UCSD-AML1 (cell line): ENCODE measurements at regions not wholly inside any gene's neighbourhood (a gene's known extent, or its start where the extent isn't known, plus 50 kb on each side); places are given as distances from the start of the nearest gene placed in this dataset.

Source experiments
- DNase-seq: peaks from one replicate; lab custom pipeline; 2025; ENCODE audit not compliant: unreplicated experiment; lab: John Stamatoyannopoulos, UW

DNA sequence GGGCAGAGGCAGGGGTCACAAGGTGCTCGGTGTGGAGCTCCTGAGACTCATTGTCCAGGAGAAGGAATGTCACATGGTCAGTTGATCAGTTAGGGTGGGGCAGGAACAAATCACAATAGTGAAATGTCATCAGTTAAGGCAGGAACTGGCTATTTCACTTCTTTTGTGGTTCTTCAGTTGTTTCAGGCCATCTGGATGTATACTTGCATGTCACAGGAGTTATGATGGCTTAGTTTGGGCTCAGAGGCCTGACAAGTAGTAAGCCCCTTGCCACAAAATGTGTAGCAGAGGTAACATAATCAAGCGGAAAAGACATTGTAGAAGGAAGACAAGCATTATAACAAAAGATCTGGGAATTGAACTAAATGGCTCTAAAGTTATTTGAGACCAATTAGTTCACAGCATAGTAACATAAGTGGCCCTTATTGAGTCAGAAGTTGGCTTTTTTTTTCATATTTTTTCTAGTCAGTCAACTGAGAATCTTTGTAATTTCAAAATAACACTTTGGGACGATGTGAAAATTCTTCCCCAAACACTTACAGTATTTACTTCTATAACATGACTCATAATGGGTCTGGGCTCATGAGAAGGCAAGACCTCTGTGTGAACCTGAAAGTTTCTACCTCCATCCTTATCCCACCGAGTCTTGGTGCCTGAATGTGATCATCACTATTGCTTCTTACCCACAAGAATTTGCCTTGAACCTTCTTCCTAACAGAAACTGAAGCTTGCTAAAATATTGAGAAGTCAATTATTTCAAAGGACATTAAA is 137.0 kb upstream of the DPT start:
- DNase-seq, result no peak

DNA sequence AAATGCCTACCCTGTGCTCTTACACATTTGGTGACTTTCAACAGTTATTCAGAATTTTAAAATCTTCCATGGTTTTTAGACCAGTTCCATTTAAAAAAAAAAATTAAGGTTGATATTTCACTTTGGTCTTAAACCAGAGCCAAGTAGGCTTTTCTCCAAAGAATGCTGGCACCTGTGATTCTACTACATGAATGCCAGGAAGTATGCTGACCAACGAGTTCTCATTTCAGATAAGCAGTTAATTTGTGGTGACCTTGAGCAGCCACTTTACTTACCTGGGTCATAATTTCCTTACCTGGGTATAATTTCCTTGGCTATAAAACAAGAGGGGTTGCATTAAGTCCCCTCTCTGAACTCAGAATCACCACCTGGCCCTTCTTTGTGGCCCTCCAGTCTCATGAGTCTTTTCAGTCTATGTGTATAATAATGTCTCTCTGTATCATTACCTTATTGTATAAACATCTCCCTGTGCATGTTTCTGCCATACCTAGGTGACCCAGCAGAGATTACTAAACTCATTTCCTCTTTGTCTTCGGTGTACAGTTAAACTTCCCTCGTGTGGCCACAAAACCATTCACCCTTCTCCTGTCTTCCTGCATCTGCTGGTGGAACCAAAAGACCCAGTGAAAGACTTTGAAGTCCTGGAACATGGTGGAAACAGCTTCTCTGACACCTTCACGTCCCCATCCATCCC is 139.1 kb upstream of the DPT start:
- DNase-seq, result no peak

DNA sequence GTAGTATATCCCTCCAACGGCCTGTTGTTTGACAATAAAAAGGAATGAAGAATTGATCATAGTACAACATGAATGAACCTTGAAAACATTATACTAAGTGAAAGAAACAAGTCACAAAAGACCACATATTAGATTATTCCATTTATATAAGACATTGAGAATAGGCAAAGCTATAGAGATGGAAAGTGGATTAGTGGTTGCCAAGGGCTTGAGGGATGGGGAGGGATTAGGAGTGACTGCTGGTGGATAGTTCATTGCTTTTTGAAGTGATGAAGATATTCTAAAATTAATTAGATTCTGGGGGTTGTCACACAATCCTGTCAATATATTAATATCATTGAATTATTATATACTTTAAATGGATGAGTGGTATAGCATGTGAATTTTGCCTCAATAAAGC is 142.5 kb upstream of the DPT start:
- no peak for DNase-seq

DNA sequence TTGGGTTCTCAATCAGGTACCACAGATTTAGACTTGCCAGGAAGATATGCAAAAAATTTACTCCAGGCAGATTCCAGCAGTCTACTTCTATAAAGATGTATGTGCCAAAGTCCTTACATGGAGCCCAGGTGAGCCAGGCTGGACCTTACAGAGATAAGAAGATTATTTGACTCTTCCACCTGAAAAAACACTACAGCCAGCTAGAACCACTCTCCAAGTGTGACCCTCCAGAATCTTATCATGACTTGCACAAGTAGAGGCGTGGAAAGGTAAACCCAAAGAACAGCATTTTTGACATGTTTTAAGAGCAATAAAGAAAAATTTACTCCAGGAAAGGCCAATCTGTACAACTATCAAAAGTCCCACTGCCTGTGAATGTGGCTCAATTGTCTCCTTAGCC is 146.8 kb upstream of the DPT start:
- no peak for DNase-seq

DNA sequence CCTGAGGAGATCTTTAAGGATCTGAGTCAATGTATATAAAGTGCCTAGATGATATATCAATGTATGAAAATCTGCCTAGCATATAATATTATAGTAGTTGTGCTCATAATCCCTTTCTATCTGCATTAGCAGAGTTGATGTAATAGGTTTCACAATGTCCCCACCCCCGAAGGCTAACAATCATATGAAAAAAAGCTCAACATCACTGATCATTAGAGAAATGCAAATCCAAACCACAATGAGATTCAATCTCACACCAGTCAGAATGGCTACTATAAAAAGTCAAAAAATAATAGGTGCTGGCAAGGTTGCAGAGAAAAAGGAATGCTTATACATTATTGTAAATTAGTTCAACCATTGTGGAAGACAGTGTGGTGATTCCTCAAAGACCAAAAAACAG is 147.8 kb upstream of the DPT start:
- DNase-seq, result no peak

DNA sequence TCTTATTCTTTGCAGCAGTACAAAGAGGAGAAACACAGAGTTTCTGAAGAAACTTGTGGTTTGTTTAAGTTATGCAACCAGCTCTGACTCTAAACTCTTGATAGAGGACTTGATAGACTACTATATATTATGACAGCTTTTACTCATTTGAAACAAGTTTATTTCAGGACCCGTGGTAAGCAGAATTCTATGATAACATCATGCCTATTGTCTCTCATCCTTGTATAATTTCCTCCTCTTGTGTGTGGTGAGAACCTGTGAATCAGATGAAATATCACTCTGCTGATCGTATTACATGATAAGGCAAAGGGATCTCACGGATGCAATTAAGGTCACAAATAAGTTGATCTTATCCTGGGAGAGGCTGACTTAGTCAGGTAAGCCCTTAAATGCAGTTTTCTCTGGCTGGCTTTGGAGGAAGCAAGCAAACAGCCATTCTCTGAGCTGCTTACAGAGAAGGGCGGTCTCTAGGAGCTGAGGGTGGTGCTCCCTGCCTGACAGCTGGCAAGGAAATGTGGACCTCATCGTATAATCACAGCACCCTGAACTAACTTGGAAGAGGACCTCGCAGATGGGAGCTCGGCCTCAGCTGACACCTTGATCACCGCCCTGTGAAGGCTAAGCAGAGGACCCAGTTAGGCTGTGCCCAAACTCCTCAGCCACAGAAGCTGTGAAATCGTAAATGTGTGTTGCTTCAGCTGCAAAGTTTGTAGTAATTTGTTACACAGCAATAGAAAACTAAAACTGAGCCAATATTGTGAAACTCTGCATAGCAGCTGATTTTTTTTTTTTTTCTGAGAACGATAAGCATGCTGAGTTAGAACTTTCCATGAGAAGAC is 151.1 kb upstream of the DPT start:
- no peak for DNase-seq

DNA sequence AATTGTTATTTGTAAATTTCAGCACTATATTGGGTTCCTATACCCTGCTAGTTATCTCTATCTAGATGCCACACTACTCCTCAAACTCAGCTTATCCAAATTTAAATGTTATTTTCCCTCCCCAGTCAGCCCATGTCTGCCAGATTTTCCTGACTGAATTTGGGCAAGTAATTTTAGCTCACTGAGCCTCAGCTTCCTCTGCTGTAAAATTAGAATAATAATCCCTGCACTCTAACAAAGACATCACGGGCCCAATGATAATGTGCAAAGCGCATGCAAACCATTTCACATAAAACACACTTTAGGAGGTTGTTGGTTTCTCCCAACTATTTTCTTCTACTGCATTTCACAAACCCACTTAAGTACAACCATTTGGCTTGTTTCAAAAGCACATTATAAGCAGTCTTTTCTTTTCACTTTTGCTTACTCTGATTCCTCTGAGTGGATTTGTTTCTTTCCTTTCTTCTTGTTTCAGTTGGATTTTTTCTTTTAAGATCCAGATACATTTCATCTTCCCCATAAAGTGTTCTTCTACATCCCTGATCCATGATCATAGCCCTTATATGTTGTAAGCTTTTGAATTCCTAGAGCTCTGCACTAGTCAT is 152.8 kb upstream of the DPT start:
- DNase-seq, result no peak

DNA sequence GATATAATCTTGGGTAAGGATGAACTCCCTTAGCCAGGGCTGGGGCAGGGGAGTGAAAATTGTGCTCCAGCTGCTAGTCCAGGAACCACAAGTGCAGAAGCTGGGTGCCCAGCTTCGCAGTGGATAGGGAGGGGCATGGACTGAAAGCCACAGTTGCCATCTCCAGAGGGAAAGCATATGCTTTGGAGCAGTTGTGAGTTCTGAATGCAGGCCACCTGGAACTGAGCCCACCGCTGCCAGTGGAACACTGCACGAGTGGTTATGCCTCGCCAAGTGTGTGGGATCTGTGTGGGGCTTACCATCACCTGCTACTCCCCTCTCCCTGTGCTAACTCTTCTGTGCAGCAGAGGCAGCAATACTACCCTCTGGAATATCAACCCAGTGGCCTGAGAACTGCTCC is 158.4 kb upstream of the DPT start:
- no peak for DNase-seq

DNA sequence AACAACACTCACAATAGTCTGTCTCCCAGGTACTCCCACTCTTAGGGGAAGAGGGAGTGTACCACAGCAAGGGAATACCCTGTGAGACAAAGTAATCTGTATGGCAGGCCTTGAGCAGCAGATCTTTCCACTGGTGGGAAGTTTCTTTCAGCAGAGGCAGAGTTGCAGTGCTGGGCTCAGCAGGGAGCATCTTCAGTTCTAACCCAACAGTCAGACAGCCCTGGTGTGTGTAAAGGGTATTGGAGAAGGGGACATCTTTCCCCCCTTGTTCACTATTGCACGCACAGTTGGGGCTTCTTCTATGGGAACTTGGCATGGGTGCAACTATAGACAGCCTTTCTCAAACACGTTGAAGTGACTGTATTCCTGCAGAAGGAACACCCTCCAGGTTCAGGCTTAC is 159.4 kb upstream of the DPT start:
- no peak for DNase-seq

DNA sequence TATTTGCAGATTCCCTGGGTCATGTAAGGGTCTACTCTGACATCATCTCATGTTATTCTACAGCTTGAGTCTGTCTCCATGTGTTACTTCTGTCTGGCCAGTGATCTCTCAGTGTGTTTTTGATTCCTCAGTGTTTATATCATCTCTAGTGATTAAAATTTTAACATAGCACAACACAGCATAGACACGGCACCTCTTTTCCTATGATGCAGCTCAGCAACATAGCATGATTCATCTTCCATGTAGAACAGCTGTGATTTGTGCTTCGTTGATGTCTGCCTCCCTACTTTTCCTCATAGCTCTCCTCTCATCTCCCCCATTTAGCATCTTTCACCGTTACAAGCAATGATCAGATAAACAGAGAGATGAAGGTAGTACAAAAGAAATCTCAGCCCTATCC is 163.9 kb upstream of the DPT start:
- no peak for DNase-seq

DNA sequence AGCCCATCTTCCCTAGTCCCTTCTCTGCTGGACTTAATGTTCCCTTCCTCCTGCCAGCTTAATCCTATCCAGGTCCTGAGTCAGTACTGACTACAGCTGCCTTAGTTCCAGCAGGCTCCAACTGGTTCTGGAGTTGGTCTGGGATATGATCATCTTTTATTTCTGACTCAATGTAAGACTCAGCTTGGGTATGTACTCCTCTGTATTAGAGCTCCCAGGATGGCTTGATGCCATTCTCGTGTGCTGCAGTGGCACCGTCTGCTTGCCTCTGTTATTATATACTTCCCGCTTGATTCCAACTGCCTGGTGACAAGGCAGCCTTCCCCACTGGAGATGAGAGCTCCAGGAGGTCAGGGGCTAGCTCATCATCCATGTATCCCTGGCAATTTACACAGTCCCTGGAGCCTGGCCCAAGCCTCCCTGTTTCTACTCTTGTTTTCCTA is 164.4 kb upstream of the DPT start:
- DNase-seq, result no peak

DNA sequence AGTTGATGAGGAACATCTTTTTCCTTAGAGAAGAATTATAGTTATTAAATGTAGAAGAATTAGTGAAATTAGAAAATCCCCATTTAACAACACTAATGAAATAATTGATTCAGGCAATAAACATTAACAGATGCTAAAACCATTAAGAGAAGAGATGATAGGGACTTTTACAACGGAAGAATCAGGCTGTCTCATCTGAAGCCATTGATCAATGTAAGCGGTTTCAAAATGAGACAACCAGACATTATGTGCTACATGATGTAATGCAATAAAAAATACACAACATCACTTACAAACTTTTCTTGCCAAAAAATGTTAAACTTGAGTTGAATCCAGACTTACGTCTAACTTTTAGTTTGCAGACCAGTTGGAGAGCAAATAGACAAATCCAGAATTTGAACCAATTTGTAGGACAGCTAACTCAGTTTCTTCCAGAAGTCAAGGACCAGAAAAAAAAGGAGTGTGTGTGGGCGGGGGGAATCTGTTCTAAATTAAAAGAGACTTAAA is 165.4 kb upstream of the DPT start:
- no peak for DNase-seq

DNA sequence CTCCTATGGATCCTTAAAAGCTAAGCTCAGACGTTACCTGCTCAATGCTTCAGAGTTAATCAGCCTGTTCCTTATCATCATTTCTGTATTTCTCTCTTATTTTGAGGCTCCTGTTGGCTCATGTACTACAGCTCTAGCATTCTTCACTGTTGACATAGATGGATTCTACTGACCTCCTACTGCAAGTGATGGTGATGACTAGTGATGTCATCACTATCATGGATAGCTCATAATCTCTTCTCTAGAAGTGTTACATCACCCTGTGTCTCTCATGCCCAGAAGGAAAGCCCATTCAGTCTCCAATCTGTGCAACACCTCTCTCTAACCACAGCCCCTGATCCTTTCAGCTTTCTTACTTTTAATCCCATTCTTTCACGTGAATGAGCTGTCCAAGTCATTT is 168.2 kb upstream of the DPT start:
- no peak for DNase-seq

DNA sequence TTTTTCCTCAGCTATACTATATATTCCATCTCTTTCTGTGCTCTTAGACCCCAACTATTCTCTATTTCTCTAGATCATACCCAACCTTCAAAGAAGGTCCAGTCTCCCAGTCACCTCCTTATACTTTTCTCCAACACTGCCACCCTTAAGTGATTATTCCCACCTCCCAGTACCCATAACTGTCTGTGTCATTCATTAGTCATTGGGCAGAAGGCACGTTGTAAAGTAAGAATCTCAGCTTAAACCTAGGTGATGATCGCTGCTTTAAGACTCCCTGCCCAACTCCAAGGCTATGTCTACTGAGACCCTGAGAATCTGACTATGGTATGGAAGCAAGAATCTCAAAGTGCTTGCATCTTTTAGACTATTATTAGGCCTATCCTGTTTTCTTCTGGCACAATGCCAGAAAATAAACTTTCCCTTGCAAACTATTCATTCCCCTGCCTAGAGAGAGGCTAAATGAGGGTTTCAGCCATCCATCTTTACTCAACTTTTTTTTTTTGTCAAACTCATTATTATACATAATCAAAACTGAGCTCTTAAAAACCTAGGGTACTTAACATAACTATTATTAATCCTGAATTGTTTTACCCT is 174.3 kb upstream of the DPT start:
- DNase-seq, result no peak

DNA sequence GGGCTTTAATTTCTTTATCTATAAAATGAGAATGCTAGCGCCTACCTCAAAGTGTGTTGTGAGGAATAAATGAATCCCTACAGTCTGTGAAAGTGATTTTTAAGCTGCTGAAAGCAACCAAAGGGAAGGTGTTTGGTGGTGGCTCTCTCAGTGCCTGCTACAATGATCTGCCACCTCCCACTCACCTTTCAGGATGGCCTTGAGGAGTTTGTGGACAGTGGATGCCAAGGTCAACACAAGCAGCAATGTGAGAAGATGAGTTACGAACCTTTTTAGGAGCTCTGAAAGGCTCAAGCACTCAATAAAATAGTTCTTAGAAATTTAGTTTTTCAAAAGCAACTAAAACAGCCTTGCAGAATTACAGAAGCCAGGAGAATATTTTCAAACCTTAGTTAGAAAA is 176.6 kb upstream of the DPT start:
- DNase-seq, result no peak

DNA sequence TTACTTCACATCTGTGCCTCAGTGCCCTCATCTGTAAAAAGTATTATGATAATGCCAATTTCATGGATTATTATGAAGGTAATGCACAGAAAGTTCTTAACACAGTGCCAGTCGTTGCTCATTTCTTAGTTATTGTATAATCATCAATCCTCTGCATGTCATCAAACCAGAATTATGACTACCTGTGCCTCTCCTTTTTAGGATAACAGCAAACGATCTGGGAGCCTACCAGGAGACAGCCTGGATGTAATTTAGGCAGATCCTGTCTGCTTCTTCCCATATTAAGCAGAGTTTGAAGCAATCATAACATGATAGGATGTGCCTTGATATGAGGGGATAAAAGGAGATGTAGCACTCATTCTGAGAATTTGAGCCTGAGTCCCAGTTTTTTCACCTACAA is 177.4 kb upstream of the DPT start:
- no peak for DNase-seq

DNA sequence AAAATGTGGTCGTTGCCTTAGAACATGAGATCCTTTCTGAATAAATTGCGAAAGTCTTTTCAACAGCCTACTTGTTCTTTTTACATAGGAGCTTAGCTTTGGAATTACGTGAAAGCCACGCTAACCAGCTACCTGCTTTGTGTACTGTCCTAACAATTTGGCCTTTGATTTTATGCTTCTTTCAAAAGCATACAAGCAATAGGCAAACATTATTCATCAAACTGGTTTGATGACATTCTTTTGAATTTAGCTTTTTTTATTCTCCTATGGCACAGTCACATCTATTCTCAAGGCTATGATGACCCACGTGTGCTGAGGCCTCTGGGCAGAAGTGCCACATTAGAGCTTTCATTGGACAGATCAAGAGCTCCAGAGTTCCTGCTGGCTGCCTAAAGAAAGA is 178.0 kb upstream of the DPT start:
- DNase-seq, result no peak

DNA sequence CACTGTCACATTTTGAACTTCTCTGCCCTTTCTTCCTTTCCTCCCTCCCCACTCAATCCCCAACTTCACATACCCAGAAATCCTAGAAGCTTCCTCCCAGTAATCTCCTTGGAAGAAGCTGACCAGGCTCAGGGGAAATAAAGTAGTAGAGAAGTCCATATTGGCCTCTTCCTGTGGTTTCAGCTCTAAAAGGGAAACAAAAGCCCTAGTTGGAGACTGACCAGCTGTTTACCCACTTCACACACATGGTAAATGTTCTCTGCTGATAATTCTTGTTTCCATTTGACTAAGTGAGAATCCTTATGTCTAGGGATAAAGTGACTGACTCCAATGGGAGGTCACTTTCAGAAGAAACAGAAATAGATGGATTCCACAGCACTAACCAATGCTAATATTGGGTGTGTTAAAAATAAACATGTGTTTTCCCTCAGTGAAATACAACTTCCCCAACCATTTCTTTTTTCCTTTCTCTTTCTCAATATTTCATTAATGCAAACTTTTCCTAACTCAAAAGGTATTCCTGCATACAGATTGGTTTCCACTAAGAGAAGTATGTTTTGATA is 178.9 kb upstream of the DPT start:
- no peak for DNase-seq

DNA sequence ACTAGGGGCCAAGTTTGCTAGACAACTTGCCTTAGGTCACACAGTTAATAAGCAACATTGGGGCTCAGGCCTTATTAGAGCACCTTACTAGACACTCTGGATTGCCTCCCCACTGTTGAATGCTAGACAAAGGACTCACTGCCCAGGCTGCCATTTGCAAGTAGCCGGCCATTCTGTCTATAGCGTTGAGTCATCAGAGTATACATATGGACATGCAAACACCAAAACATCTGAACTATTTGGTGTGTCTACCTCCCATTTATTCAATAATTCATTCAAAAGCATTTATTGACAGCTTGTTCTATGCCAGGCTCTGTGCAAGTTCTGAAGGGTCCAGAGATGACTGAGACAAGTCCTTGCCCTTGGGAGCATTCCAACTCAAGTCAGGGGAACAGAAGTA is 181.4 kb upstream of the DPT start:
- no peak for DNase-seq

DNA sequence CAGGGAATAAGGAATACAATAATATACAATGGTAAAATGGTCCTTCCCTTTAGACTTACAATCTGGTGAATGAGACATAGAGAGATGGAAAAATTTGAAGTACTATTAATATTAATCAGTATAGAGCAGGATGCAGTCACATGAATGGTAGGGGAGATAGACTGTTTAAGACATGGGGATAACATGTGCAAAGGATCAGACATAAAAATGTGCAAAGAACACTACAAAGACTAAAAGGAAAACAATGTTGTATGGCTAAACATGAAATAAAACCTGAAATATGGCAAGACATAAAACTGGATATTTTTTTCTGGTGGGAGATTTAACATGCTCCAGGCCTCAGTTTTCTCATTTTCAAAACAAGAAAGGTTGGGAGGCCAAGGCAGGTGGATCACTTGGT is 182.4 kb upstream of the DPT start:
- DNase-seq, result no peak
